Activated CD4-positive, alpha-beta T cell treated with anti-CD3 and anti-CD28 coated beads, Interleukin-2, amount 50 U/mL, for 4 hours (primary cell): ENCODE measurements at regions not wholly inside any gene's neighbourhood (a gene's known extent, or its start where the extent isn't known, plus 50 kb on each side); places are given as distances from the start of the nearest gene placed in this dataset.

Source experiments
- DNase-seq, 2 experiments: peaks; one replicate each; pipeline ENCODE4 v3.0.0-alpha.2; 2020

DNA sequence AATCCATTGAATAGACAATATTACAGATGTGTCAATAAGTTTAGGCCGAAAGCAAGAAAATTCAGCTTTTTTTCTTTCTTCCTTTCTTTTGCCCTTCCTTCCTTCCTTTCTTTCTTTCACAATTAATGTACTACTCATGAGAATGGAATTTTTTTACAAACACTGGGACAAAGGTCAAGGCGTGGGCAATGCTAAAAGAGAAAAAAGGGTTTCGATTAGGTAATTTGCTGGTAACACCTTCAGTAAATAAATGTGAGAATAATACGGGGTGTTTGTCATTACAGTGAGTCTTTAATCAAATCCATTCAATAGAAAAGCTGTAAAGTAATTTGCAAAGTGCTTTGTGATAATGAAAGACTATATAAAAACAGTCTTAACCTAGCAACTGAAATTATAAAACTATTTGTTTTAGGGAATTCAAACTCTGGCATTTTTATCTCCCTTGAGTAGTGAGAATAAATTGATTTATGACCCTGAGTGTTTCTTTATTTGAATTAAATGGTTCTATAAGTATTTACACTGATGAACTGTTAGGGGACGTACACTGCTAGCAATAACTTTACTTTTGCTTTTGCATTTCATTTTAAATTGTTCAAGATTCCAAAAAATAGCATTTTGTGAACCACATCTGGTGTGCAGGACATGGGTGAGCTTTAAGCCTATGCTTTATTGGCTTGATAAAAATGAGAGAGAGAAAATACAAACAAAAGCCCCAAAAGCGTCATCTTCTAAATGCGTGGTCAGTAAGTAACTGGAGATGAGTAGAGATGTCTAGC is 104.2 kb upstream of the THRB start:
- no peak for DNase-seq

DNA sequence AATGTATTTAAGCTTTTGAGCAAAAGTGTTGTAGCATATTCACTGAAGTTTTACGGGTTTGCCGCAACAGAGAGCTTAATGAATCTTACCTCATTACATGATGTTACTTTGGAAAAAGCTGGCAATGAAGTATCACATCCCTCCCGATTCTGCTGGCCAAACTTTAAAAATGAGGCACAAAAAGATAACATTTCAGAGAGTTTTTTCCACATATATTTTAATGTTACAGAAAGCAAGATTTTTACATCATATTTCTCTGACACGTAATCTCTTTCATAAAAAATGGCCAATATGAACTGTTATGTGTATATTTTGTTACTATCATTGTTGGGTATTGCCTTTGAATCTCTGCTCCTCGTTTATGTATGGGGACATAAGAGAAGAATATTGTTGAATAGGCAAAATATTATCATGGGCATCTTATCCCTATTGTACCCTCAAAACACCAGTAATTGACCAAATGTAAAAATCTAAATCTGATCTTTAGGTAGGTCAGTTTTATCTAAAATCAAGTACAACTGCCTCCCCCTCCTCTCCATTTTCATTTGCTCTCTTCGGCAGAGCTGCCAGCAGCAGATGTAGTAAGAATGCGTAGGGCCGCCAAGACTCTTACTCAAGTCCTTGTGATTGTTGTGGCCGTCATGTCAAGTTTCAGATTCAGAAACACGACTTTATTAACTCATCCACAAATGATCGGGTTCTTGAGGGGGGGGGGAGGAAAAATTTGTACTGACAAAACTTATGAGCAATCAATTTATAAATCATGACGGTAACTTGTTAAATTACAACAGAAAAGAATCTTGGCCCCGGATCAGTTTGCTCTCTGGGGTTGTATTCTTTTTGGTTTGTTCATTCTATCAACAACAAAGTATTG is 106.7 kb upstream of the THRB start:
- DNase-seq = no peak

DNA sequence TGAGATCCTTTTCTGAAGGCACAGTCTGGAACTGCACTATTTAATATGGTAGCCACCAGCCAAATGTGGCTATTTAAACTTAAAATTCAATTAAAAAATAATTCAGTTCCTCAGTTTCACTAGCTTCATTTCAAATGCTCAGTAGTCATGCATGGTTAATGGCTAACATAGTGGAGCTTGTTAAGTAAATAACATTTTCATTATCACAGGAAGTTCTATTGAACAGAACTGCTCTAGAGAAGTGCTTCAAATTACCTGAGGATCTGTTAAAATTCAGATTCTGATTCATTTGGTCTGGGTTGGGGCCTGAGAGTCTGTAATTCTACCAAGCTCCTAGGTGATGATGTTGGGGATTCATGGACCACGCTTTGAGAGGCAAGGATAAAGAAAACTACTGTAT is 109.6 kb upstream of the THRB start:
- no peak for DNase-seq

DNA sequence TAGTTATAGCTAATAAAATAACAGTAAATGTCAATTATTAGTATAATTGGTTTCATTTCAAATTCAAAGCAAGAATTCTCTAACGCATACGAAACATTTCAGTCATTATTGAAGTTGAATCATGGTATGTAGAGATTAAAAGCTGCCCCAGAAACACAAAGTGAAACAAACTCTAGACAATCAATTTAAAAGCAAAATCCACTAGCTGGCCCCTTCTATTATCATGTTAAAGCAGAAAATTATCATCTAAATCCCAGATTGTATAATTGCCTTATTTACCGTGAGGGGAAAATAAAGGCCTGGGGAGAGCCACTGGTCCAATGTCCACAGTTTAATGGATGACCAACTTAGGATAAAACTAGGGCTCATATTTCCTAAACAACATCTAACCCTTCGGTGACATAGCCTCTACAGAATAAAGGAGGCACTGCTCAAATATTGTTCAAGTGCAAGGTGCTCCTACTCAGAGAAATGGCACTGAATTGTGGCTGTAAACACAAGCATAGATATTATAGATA is 110.9 kb upstream of the THRB start:
- no peak for DNase-seq

DNA sequence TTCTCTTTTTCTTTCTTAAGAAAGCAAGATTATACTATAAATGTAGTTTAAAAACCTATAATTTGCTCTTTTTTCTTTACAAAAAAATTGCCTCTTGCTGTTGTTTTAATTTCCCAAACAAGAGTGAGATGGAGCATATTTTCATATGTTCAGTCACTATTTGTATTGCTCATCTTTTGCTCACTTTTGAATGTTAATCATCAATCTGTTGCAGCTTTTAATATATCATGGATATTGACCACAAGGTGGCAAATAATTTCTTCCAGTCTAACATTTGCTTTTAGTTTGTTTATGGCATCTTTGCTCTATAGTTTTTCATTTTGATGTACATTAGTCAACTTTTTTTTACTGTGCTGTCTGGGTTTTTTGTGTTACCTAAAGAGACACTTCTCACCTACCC is 112.6 kb upstream of the THRB start:
- no peak for DNase-seq

DNA sequence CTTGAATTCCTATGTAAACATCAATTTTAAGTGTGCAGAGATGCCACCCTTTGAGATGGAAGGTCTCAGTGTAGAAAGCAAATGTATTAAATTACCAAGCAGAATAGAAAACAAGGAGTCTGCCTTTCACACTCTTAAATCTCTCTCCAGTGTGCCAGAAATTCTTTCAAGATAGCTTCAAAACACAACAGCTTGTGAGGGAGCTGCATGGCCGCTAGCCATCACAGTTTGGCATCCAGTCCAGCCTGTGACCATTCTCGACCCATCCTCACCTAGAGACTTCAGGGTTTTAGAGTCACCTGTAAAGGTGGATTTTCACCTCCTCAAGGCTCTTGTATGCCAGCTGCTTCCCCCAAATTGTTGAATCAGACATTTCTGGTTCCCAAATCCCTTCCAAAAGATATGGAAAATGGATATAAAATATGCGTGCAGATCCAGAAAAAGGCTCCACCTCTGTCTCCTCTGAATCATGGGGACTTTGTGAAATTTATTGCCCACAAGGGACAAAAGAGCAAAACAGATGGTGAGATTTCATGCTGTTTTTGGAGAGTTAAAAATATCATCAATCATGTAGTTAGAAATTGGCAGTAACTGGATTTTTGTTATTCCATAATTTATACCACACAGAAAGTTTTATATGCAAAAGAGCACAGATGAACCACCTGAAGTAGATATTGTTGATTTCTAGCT is 114.2 kb upstream of the THRB start:
- DNase-seq = no peak

DNA sequence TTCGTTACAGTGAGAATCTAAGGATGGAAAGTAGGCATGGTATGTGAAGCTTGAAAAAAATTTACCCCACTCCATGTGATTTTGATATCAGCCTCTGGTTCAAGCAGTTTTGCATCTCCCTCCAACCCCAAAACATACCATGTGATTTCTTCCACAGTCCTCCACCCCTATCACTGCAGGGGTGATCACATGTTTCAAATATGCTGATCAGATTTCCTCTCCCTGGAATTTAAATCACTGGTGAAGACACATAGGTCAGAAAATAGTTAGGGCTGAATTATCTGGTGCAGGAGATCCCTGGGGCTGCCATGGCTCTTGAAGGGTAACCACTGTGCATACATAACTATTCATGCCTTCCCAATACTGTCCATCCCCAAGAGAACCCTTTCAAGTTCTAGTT is 119.7 kb upstream of the THRB start:
- DNase-seq = no peak

DNA sequence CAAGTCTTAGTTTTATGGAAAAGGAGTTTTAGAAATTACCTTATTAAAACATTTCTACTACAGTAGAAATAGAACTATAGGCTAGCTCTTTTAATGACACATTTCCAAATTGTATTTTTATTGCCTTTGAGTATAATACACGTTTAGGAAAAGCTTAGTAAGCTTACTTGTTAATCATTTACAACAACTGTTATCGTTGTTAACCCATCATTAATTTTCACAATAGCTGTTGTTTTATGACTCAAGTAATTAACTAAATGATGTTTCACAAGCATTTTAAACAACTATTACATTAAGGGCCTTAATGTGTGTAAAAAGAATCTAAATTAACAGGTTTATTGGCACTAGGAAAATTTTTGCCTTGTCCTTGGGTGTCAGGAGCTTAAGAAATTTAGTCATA is 120.5 kb upstream of the THRB start:
- no peak for DNase-seq

DNA sequence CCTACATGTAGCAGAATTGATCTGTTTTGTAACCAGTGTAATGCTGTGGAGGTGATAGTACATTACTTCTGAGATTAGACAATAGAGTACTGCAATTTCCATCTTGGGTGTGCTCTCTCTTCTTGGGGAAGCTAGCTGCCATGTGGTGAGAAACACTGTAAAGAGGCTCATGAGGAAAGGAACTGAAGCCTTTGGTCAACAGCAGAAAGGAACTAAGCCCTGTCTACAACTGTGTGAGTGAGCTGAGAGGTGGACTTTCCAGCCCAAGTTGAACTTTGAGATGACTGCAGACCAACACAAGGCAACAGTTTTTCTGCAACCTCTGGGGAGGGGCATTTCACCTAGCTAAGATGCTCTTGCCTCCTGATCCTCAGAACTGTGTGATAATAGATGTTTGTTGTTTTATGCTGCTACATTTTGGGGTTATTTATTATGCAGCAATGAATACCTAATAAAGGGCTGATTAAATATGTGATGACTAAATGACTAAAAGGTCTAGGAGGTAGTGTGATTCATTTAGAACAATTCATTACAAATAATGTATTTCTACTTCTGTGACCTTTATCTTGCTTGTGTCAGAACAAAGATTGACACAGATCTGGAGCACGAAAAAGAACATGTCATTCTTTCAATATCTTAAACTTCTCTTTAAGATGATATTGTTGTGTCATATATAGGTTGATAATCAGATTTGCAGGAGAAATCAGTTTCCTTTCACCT is 121.6 kb upstream of the THRB start:
- DNase-seq = no peak

DNA sequence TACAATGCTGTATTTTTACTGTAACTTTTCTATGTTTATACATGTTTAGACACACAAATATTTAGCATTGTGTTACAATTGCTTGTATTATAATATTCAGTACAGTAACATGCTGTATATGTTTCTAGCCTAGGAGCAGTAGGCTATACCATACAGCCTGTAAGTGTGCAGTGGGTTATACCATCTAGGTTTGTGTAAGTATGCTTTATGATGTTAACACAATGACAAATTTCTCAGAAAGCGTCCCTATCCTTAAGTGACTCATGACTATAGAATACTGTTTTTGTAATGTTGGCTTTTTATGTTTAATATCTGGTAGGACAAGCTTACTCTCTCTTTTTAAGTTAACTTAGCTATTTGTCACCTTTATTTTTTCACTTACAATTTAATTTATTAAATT is 127.5 kb upstream of the THRB start:
- no peak for DNase-seq

DNA sequence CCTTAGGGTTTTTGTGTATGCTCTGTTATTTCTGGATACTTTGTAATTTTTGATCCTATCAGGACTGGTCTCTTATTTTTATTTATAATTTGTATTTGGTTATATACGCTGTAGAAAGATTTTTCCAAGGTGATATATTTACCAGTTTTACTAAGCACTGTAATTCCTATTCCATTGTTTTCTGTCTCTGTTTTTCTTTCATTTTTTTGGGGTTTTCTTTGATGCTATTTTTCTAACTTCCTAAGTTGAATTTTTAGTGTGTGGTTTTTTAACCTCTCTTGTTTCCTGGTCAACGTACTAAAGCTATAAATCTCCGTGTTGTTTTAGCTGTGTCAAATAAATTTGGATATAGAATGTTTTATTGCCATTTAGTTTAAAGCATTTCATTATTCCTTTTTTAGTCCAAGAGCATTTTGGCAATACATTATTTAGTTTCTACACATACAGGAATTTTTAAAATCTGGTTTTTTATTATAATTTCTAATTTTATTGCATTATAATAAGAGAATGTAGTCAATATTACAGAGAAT is 128.1 kb upstream of the THRB start:
- DNase-seq = no peak

DNA sequence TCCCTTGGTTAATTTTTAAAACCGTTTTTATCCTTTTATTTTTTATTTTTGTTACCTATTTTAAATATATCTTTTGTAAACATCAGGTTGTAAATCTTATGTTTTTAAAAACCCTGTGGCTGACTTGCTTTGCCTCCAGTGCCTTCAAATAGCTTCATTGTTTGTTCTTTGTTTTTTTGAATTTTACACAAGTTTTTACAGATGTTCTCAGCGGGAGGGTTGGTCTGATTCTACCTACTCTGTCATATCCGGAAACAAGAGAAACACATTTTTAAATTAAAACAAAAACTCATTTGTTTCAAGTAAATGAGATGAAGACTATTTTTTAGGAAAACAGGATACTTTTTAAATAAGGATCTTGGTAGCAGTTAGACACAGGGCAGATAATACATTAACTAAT is 129.0 kb upstream of the THRB start:
- no peak for DNase-seq

DNA sequence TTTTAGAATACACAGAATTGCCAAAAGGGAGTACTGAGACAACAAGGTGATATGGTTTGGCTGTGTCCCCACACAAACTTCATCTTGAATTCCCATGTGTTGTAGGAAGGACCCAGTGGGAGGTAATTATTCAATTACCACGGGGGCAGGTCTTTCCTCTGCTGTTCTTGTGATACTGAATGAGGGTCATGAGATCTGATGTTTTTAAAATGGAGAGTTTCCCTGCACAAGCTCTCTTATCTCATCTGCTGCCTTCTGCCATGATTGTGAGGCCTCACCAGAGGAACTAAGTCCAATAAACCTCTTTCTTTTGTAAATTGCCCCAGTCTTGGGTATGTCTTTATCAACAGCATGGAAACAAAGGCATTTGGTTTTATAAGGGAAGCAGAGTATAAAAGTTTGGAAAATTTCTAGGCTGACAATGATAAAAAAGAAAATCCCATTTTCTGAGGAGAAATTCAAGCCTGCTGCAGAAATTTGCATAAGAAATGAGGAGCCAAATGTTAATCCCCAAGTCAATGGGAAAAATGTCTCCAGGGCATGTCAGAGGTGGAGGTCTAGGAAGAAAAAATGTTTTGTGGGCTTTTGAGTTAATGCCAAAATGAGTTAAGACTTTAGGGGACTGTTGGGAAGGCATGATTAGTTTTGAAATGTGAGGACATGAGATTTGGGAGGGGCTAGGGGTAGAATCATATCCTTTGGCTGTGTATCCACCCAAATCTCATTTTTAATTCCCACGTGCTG is 130.5 kb upstream of the THRB start:
- DNase-seq = no peak

DNA sequence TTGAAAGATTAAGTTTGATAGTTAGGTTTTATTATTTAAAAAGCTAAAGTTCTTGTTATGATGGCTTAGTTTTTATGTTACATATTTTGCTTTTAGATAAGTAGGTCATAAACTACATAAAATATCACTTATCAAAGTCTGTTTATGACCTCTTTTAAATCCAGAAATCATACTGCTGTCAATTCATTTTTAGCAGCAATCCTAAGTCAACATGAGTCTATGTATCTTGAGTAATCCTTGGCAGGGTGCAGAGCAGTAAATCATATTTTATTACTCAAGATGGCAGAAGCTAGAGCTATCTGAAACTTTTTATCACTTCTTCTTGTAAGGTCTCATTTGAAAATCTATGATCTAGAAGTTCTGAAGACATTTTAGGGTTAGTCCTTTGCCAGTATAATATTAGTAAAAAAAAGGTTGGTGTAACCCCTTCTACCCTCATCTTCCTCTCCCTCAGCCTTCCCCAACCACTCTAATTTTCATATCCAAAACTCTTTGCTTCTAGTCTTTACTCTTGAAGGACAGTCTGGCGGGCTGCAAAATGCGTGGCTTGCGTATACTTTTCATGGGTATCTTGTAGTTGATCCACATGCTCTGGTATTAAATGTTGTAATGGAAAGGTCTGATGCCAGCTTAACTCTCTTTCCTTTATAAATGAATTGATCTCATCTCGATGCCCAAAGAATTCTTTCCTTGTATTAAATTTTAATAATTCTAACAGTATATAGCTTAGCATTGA is 134.0 kb upstream of the THRB start:
- DNase-seq = no peak

DNA sequence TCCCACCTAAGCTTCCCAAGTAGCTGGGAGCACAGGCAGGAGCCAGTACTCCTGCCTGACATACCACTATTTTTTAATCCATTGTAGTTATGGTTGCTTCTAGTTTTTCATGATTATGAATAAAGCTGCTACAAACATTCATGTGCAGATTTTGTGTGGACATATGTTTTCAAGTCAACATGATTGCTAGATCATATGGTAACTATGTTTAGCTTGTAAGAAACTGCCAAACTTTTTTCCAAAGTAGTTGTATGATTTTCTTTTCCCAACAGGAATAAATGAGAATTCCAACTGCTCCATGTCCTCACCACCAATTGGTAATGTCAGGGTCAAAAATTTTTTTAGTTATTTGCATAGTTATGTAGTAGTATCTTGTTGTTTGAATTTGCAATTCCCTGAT is 136.8 kb upstream of the THRB start:
- DNase-seq = no peak

DNA sequence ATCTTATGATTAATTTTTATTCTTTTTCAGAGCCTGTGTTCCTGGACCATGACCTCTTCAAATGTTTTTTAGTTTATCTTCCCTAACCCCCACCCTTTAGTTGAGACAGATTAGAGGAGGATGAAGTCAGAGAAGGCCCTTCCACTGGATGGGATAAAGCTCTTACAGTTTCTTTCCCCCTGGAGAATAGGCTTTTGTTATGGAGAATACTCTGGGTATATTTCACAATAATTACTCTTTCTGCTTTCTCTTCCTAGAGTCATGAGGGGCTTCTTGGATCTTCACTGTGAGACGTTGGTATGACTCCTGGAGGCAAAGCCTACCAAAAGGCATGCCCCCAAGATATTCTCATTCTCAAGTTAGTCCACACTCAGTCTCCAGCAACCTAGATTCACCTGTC is 144.4 kb upstream of the THRB start:
- DNase-seq = no peak

DNA sequence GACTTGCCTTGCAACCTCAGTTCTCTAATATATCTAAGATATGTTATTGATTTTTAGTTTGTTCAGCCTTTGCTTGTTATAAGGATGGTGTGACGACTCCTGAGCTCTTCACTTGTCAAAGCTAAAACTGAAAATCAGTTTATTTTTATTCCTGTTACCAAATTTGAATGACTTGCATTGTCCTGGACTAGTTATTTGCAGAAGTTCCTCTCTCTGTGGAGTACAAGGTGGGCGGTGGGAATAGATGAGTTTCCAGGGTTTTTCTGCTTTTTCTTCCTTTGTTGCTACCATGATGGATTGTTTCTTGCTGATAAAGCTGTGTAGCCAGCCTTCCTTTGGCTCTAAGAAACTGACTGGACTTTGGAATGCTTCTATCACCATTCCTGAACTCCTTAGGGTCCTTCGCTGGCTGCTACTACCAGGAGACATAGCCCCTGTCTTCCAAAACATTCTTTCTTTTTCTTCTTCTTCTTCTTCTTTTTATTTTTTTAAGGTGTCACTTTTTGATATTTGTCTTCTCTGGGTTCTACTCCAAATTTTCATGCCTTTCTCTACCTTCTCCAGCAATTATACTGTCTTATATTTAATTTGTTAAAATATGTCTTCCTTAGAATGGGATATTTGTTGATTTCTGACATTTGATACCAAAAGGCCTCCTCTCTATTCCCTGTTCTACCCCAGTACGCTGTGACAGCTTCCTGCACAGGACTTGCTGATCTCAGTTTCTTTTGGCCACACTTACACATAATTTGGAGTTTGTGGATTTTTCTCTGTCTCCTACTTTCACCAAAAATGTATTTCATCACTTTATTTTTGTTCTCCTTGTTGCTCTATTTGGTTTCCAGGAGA is 145.1 kb upstream of the THRB start:
- no peak for DNase-seq

DNA sequence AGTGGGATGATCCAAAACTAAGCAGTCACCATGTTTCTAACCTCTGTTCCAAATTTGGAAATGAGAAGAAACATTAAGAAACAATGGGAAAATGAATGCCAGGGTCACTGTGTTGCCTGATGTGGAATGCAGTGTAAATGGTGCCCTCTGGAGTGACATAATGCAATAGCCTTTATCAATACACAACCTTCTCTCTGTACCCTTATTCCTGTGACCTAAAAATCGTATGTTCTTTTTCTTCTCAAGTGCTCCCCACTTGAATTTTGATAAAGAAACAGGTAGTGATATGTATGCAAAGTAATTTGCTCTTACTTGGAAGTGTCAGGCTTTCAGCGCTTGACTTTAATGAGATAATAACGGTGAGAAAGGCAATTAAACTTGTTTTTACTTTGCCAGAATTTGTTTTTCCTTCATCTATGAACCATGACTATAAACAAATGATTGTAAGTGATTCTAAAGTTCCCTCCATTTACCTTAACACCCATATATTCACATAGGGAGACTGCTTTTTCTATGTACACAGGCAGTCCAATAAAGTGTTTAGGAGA is 145.8 kb upstream of the THRB start:
- DNase-seq = no peak

DNA sequence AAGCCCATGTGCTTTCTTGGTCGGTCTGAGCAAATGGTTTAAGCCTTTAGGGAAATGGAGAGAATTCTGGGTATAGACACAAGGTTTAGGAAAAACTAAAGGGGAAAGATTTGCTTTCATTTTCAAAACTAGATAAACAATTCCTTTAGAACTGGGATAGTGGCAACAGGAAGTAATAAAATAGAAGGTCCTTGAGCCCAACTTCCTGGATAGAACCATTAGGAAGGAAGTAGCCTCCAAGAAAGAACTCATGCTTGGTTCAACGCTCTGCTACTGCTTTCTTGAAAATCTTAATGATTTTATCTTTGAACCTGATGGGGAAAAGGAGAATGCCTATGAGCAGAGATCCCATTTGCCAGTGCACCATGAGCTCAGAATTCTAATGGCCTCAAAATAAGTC is 147.0 kb upstream of the THRB start:
- DNase-seq = no peak

DNA sequence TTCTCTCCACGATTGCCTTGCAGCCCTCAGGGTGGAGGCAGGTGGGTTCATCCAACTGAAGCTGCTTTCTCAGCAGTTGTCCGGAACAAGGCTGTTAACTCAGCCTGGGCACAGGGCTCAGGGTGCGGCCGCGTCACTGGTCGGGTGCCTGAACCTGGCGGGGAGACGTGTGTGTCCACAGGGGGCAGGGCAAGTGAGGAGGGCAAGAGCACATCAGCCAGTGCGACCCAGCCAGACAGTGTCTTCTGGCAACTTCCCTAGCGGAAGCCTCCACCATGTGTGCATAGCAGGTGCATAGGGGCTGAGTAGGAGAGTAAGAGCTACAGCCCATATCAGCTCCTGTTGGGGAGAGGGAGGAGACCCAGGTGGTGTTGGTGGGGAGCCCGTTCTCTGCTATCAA is 150.4 kb upstream of the THRB start:
- no peak for DNase-seq
